Stimulated activated naive CD4-positive, alpha-beta T cell (primary cell): ENCODE measurements at regions not wholly inside any gene's neighbourhood (a gene's known extent, or its start where the extent isn't known, plus 50 kb on each side); places are given as distances from the start of the nearest gene placed in this dataset.

ENCODE experiments used
- DNase-seq, 6 experiments: peaks; one replicate each; lab custom pipeline; 2025; lab: John Stamatoyannopoulos, UW

GRCh38 chr15:98555173-98555515 is 93.2 kb upstream of the IGF1R start:
- no peak for DNase-seq

DNA sequence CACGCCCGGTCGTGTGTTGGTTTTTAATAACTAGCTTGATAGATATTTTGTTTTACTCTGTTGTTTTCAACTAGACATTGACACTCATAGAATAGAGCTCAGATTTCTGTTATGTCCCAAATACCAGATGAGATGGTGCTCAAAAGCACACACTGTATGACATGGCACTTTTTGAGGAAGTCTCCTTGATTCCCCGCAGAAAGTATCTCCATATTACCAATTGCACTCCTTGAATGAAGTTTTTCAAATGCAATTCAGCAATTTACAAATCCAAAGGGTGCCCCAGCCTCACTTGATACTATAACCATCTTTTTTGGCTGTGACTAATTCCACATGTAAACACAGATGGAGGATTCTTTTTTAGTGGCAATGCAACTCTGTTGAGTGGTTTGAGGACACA is 92.0 kb upstream of the IGF1R start:
- DNase-seq = no peak

GRCh38 chr15:98560338-98560737 is 88.0 kb upstream of the IGF1R start:
- no peak for DNase-seq

GRCh38 chr15:98561169-98561941 is 87.0 kb upstream of the IGF1R start:
- peak in 1 of 6 experiments; percentile 15 for DNase-seq

- DNase-seq = no peak
Observed at GRCh38 chr15:98562331-98562937, 85.9 kb upstream of the IGF1R start.

DNA sequence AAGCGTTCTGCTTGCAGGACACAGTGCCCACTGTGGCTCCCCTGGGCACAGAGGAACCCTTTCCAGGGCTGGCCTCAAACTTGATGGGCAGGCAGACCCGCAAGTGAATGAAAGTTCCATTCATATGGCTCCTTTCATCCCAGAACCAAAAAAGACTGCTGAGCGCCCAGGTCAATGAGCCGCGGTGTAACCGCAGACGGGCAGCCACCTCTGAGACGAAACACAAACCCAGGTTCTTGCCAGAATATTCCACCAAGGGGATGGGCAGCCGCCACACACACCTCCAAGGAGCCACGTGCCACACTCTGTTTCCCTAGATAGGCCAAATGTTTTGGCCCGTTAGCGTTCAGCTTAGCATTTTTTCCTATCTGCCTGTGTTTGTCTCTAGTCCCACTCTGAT is 82.8 kb upstream of the IGF1R start:
- no peak for DNase-seq

- DNase-seq = no peak
Observed at GRCh38 chr15:98567951-98568350, 80.4 kb upstream of the IGF1R start.

DNA sequence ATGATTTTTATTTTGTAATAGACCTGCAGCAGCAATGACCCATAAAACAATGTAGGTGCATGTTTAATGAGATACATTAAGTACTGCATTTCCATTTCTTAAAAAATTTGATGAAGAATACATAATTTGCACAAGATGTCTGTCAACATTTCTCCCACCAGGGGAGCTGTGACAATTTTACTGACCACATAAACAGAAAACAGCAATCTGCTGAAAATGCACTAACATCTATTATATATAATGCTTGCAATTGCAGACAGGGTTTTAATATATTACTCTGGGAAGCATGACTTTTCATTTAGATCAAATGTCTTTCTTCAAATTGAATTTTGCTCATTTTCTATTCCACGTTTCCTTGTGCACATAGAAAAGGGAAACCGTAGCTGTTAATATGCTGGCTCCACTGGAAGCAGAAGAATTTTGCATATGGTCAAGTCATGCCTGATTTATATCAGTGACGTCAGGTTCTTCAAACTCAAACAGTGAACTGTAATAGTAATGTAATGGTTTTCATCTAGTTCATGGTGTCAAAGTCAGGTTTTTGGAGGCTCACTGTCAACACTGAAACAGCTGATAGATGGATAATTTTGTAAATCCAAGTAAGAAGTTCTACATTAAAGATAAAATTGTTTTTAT is 79.8 kb upstream of the IGF1R start:
- DNase-seq = no peak

- no peak for DNase-seq
Observed at GRCh38 chr15:98570119-98570518, 78.2 kb upstream of the IGF1R start.

DNA sequence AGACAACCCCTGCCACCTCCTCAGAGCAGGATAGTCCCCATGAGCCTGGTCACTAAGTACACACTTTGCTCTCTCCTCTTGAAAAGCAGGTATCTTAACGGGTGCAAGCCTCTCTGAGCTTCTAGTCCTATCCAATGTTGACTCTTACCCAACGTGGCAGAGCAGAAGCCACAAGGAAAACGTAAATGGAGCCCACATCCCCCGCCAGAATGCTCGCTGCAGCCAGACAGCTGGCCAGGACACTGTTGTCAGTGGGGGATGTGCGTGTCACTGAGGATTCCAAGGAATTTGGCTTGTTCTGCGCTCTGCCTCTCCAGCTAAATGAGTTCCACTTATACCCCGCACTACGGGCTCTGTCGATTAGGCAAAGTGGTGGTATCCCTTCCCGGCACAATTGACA is 67.8 kb upstream of the IGF1R start:
- no peak for DNase-seq

DNA sequence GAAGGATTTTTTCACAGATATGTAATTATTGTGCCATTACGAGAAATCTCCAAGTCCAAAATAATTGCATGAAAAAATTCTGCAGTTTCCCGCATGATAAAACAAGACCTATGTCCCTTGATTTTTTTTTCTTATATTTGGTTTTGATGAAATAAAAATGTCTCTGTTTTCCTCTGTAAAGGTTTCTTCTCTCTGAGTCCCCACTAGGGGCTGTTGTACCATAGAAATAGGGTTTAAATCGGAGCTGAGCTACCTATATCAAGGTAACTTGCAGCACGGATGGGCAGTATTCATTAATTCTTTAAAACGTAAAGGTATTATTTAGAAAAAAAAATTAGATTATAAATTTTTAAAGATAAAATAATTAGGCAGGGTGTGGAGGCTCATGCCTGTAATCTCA is 66.6 kb upstream of the IGF1R start:
- peak in 2 of 6 experiments; percentile 25 to 42 for DNase-seq

GRCh38 chr15:98582900-98583554 is 65.3 kb upstream of the IGF1R start:
- no peak for DNase-seq

- DNase-seq = no peak
Observed at GRCh38 chr15:98583771-98584430, 64.4 kb upstream of the IGF1R start.

DNA sequence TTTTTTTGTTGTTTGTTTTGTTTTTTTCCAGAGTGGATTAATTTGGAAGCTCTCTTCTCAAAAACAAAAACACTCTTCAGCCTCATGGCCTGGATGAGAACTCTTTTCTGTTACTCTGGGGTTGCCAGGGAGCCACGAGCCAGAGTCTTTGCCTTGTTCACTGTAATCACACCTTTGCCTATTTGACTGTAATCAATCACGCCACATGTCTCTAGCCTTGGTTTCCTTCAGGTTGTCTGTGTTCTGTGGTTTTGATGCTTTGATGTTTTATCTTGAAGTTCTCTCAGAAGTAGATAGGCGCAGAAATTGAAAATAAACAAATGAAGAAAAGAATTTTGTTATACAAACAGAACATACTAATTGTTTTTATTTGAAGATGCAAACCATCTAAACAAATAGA is 62.3 kb upstream of the IGF1R start:
- DNase-seq = peak in 3 of 6 experiments; percentile 21 to 35 (median 29)

- no peak for DNase-seq
Observed at GRCh38 chr15:98592136-98592535, 56.2 kb upstream of the IGF1R start.

- no peak for DNase-seq
Observed at GRCh38 chr15:98596131-98596530, 52.2 kb upstream of the IGF1R start.

GRCh38 chr15:98596885-98597392 is 51.4 kb upstream of the IGF1R start:
- no peak for DNase-seq

GRCh38 chr15:98597666-98598065 is 50.7 kb upstream of the IGF1R start:
- DNase-seq = no peak
